Upper lobe of left lung (tissue), 4 donors: ENCODE measurements at regions not wholly inside any gene's neighbourhood (a gene's known extent, or its start where the extent isn't known, plus 50 kb on each side); places are given as distances from the start of the nearest gene placed in this dataset.

ENCODE experiments used
- CTCF ChIP-seq, 6 experiments: fragments of 450-650 bp in 4 of 6; fragments of 200-600 bp in 2 of 6; sonication (generic) in 2 of 6; IDR thresholded peaks; one replicate each; pipeline ENCODE4 v1.5.1; 2016 to 2019; ENCODE audit warnings: antibody characterized with exemption in 6 of 6
- POLR2A ChIP-seq, 4 donors: fragments of 450-650 bp; IDR thresholded peaks; one replicate each; pipeline ENCODE4 v1.5.1; 2016 to 2017; ENCODE audit warnings: antibody characterized with exemption in 4 of 4, mild to moderate bottlenecking in 2 of 4
- POLR2AphosphoS5 ChIP-seq, 2 donors: sonication (generic); formaldehyde crosslinking; IDR thresholded peaks; one replicate each; pipeline ENCODE4 v1.5.1; 2017; ENCODE audit warnings: antibody characterized with exemption in 2 of 2

- no peak for TF ChIP-seq CTCF (IDR thresholded peaks at IDR 0.05)
- peak in 1 of 2 donors; percentile 50 for TF ChIP-seq POLR2AphosphoS5 (IDR thresholded peaks at IDR 0.05)
- no peak for TF ChIP-seq POLR2A (IDR thresholded peaks at IDR 0.05)
Measured at GRCh38 chr18:65235966-65236624, 514.7 kb upstream of the CDH7 start.
